ENCODE measurements at regions not wholly inside any gene's neighbourhood (a gene's known extent, or its start where the extent isn't known, plus 50 kb on each side); places are given as distances from the start of the nearest gene placed in this dataset.

DNA sequence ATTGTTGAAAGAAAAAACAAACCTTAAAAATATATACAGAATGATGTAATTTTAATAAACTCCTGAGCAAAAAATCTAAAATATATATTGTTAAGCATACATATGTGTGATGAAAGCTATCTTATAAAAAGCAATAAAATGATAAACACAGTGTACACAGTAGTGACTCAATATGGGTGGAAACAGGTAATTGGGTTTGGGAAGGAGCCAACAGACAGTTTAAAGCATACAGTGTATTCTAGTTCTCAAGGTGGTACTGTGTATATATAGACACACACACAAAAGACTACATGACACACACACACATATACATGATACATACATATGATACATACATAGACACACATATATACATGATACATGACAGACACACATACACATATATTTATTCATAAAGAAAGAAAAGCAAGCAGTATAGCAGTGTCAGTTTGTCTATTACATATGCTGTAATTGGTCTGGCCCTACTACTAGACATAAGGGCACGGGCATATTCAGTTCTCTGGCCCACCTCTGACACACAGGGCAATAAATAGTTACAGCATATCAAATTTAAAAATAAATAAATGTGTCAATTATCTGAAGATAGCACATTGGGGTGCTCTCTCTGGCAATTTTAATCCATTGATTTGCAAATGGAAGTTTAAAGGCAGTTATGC is 330.2 kb downstream of the S1PR1 start:
- TF ChIP-seq, protein P1, sequence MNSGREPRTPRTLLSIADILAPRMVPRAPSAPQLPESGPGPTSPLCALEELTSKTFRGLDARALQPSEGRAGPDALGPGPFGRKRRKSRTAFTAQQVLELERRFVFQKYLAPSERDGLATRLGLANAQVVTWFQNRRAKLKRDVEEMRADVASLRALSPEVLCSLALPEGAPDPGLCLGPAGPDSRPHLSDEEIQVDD (CRISPR knock-in tag; IDR thresholded peaks at IDR 0.05; ENCODE audit: borderline replicate concordance): no peak
- TF ChIP-seq ZBTB21 (CRISPR knock-in tag; IDR thresholded peaks at IDR 0.05): no peak
- no peak for TF ChIP-seq POLR2A (IDR thresholded peaks at IDR 0.05; ENCODE audit: insufficient read depth in 1 of 2, low read depth in 2 of 2, low read length in 2 of 2)
- no peak for TF ChIP-seq RBM22 (optimal IDR thresholded peaks at IDR 0.05; ENCODE audit: low read length)
- TF ChIP-seq ZFP62 (CRISPR knock-in tag; IDR thresholded peaks at IDR 0.05): no peak
- TF ChIP-seq CREB1 (IDR thresholded peaks at IDR 0.05): no peak
- no peak for TF ChIP-seq CREB1 (CRISPR knock-in tag; IDR thresholded peaks at IDR 0.05)
- TF ChIP-seq PITX1 (CRISPR knock-in tag; IDR thresholded peaks at IDR 0.05): no peak
- TF ChIP-seq AHR (CRISPR knock-in tag; IDR thresholded peaks at IDR 0.05): no peak
- TF ChIP-seq MZF1 (CRISPR knock-in tag; IDR thresholded peaks at IDR 0.05; ENCODE audit: borderline replicate concordance): no peak
- no peak for TF ChIP-seq EED (CRISPR knock-in tag; IDR thresholded peaks at IDR 0.05)
- TF ChIP-seq ZBTB8A (CRISPR knock-in tag; IDR thresholded peaks at IDR 0.05; ENCODE audit: borderline replicate concordance, low read depth): no peak

All from HepG2 (cell line).